Caco-2 (cell line): ENCODE measurements at regions not wholly inside any gene's neighbourhood (a gene's known extent, or its start where the extent isn't known, plus 50 kb on each side); places are given as distances from the start of the nearest gene placed in this dataset.
"Not testable (repeated sequence)": the region's sequence is repeated elsewhere in the genome, so short reads cannot be mapped to it uniquely, and the experiment has no call there.

Experiments used
- BruUV-seq: library from RNA; stranded (reverse); fragments of 400-500 nt; replicated peaks from 2 replicates; lab custom pipeline; 2021; lab: Mats Ljungman, UMichigan
- CTCF ChIA-PET: fragments of 300-600 bp; sonication (Branson Sonifier 250); formaldehyde crosslinking; loops from one replicate; lab custom pipeline; 2022; ENCODE audit warnings: antibody characterized with exemption; lab: Charles Lee
- POLR2A ChIA-PET: fragments of 300-600 bp; sonication (Branson Sonifier 250); formaldehyde crosslinking; loops from one replicate; lab custom pipeline; 2022; ENCODE audit warnings: antibody characterized with exemption; lab: Charles Lee
- DNase-seq, 2 experiments: peaks; one replicate each; pipeline versions ENCODE4 v3.0.0 to v3.0.0-alpha.2; 2020 to 2022
- H3K27me3 ChIP-seq: replicated peaks from 2 replicates; pipeline ENCODE4 v1.6.0; 2011; ENCODE audit warnings: low read length; ENCODE audit not compliant: control insufficient read depth, insufficient read depth
- H3K36me3 ChIP-seq: 2 replicates; pipeline ENCODE4 v1.5.1; 2011; ENCODE audit warnings: low read length; ENCODE audit not compliant: control insufficient read depth, insufficient read depth
- H3K4me1 ChIP-seq: fragments of 250-450 bp; sonication (Bioruptor Pico); 2 replicates; pipeline ENCODE4 v1.5.1; 2020; ENCODE audit warnings: mild to moderate bottlenecking
- H3K4me3 ChIP-seq: 2 replicates; pipeline ENCODE4 v1.5.1; 2011; ENCODE audit warnings: low read depth, mild to moderate bottlenecking, control low read depth, low read length
- H3K9me3 ChIP-seq: fragments of 250-450 bp; sonication (Bioruptor Pico); 2 replicates; pipeline ENCODE4 v1.5.1; 2020; ENCODE audit warnings: mild to moderate bottlenecking, moderate library complexity
- H3K27ac Mint-ChIP-seq: one replicate; pipeline ENCODE4 v1.8.0; 2022; ENCODE audit warnings: mixed read lengths; ENCODE audit not compliant: unreplicated experiment
- H3K27me3 Mint-ChIP-seq: one replicate; pipeline ENCODE4 v1.8.0; 2022; ENCODE audit warnings: mixed read lengths; ENCODE audit not compliant: insufficient read depth, unreplicated experiment
- H3K36me3 Mint-ChIP-seq: one replicate; pipeline ENCODE4 v1.8.0; 2022; ENCODE audit warnings: mild to moderate bottlenecking, mixed read lengths; ENCODE audit not compliant: insufficient read depth, unreplicated experiment
- H3K4me1 Mint-ChIP-seq: one replicate; pipeline ENCODE4 v1.8.0; 2022; ENCODE audit warnings: low read depth, mixed read lengths; ENCODE audit not compliant: unreplicated experiment
- H3K4me3 Mint-ChIP-seq: one replicate; pipeline ENCODE4 v1.8.0; 2022; ENCODE audit warnings: mild to moderate bottlenecking, moderate library complexity, mixed read lengths; ENCODE audit not compliant: unreplicated experiment
- H3K9me3 Mint-ChIP-seq: one replicate; pipeline ENCODE4 v1.8.0; 2022; ENCODE audit warnings: mixed read lengths; ENCODE audit not compliant: unreplicated experiment
- CTCF ChIP-seq, 2 experiments: fragments of 200-600 bp in 1 of 2; IDR thresholded peaks; 1 replicate in 1 of 2; 2 replicates in 1 of 2; pipeline versions ENCODE4 v1.5.1 to v1.8.0; 2011 to 2022; ENCODE audit warnings: antibody characterized with exemption in 1 of 2, control low read depth in 1 of 2, inconsistent platforms in 1 of 2, low read depth in 1 of 2, low read length in 1 of 2, mild to moderate bottlenecking in 1 of 2, moderate library complexity in 1 of 2; ENCODE audit not compliant: insufficient read depth in 1 of 2, severe bottlenecking in 1 of 2, unreplicated experiment in 1 of 2
- intact Hi-C: fragments of 100-400 bp; cut with micrococcal nuclease; formaldehyde crosslinking; loops from one replicate; pipeline ENCODE4 v1.10.0; 2022; ENCODE audit not compliant: unreplicated experiment

- DNase-seq, result no peak
- CTCF ChIA-PET, result no interaction called here
- intact Hi-C loops, result no loop called here
Measured at GRCh38 chr12:67892259-67893021, 96.8 kb upstream of the IFNG-AS1 start.

GRCh38 chr12:67893022-67893580 lies 96.1 kb upstream of the IFNG-AS1 start:
- H3K9me3 Mint-ChIP-seq, result no peaks in the 10 kb centered on the region
- H3K4me1 Mint-ChIP-seq, result no peaks in the 10 kb centered on the region
- no peaks in the 10 kb centered on the region for H3K4me1 ChIP-seq
- intact Hi-C loops, result no loop called here
- no peak overlapping the region for H3K27ac Mint-ChIP-seq
- no peaks in the 10 kb centered on the region for H3K36me3 ChIP-seq
- H3K27me3 Mint-ChIP-seq, result peaks cover 6% of the 10 kb centered on the region
- peaks cover 3% of the 10 kb centered on the region; the same call in 1 of the 2 replicates for H3K9me3 ChIP-seq
- no peaks in the 10 kb centered on the region for H3K36me3 Mint-ChIP-seq
- H3K4me3 Mint-ChIP-seq, result no peak overlapping the region
- H3K27me3 ChIP-seq, result no peaks in the 10 kb centered on the region
- CTCF ChIA-PET, result no interaction called here
- POLR2A ChIA-PET, result no interaction called here
- no peak for TF ChIP-seq CTCF (IDR thresholded peaks at IDR 0.05; ENCODE audit: insufficient read depth in 1 of 2, low read depth in 1 of 2, low read length in 1 of 2, severe bottlenecking in 1 of 2, unreplicated experiment in 1 of 2)
- no peak for DNase-seq
- BruUV-seq, result no TSS peak
- H3K4me3 ChIP-seq, result no peak overlapping the region

More at GRCh38 chr12:67892259-67893021, 96.8 kb upstream of the IFNG-AS1 start:
- no TSS peak for BruUV-seq
- no peak for TF ChIP-seq CTCF (IDR thresholded peaks at IDR 0.05; ENCODE audit: insufficient read depth in 1 of 2, low read depth in 1 of 2, low read length in 1 of 2, severe bottlenecking in 1 of 2, unreplicated experiment in 1 of 2)
- Mint-ChIP-seq H3K9me3 (no peaks in the 10 kb centered on the region), H3K4me3 (no peak overlapping the region), H3K27me3 (peaks cover 7% of the 10 kb centered on the region), H3K36me3 (no peaks in the 10 kb centered on the region), H3K27ac (no peak overlapping the region), H3K4me1 (no peaks in the 10 kb centered on the region)
- Histone ChIP-seq H3K4me3 (no peak overlapping the region), H3K9me3 (peaks cover 3% of the 10 kb centered on the region; the same call in 1 of the 2 replicates), H3K36me3 (no peaks in the 10 kb centered on the region), H3K27me3 (no peaks in the 10 kb centered on the region), H3K4me1 (no peaks in the 10 kb centered on the region)
- POLR2A ChIA-PET, result no interaction called here

GRCh38 chr12:67900418-67900817 lies 88.8 kb upstream of the IFNG-AS1 start:
- H3K36me3 Mint-ChIP-seq, H3K27me3 Mint-ChIP-seq, CTCF ChIA-PET, BruUV-seq, POLR2A ChIA-PET, intact Hi-C loops, H3K9me3 Mint-ChIP-seq, H3K27me3 ChIP-seq, H3K4me3 Mint-ChIP-seq, H3K27ac Mint-ChIP-seq, H3K4me1 Mint-ChIP-seq, H3K36me3 ChIP-seq, H3K9me3 ChIP-seq, H3K4me1 ChIP-seq, DNase-seq, H3K4me3 ChIP-seq: not testable (repeated sequence)
